PC-9 (cell line): ENCODE measurements at regions not wholly inside any gene's neighbourhood (a gene's known extent, or its start where the extent isn't known, plus 50 kb on each side); places are given as distances from the start of the nearest gene placed in this dataset.

Experiments
- EZH2 ChIP-seq: fragments of 200-600 bp; sonication (generic); IDR thresholded peaks from 2 replicates; pipeline ENCODE4 v1.8.0; 2017; ENCODE audit warnings: antibody characterized with exemption, low read depth
- TF ChIP-seq, protein P1 (sequence below): fragments of 200-600 bp; sonication (generic); conservative IDR thresholded peaks from 2 replicates; pipeline ENCODE4 v1.6.1; 2017; ENCODE audit warnings: mixed run types, antibody characterized with exemption, mild to moderate bottlenecking, moderate library complexity

DNA sequence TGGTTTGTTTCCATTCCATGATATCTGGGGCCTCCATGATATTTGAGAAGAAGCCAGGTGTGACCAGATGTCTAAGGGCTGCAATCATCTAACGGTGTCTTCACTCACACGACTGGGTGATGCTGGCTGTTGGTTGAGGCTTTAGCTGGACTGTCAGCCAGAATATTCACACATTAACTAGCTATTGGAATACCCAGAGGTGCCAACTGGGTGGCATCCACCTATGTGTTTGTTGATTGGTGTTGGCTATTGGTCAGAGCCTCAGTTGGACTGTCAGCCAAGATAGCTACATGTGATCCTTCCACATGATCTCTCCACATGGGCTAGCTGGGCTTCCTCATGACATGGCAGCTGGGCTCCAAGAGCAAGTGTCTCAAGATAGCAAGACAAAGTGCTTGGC is 117.4 kb downstream of the CDCA7 start:
- TF ChIP-seq, protein P1, sequence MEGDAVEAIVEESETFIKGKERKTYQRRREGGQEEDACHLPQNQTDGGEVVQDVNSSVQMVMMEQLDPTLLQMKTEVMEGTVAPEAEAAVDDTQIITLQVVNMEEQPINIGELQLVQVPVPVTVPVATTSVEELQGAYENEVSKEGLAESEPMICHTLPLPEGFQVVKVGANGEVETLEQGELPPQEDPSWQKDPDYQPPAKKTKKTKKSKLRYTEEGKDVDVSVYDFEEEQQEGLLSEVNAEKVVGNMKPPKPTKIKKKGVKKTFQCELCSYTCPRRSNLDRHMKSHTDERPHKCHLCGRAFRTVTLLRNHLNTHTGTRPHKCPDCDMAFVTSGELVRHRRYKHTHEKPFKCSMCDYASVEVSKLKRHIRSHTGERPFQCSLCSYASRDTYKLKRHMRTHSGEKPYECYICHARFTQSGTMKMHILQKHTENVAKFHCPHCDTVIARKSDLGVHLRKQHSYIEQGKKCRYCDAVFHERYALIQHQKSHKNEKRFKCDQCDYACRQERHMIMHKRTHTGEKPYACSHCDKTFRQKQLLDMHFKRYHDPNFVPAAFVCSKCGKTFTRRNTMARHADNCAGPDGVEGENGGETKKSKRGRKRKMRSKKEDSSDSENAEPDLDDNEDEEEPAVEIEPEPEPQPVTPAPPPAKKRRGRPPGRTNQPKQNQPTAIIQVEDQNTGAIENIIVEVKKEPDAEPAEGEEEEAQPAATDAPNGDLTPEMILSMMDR: no peak; the same call in 1 of the 2 replicates
- TF ChIP-seq EZH2: no peak
